ENCODE measurements at regions not wholly inside any gene's neighbourhood (a gene's known extent, or its start where the extent isn't known, plus 50 kb on each side); places are given as distances from the start of the nearest gene placed in this dataset.
"Not testable (repeated sequence)": the region's sequence is repeated elsewhere in the genome, so short reads cannot be mapped to it uniquely, and the experiment has no call there.

- no peak for DNase-seq (ENCODE audit: low spot score)
These were observed 84.4 kb upstream of the XYLT1 start for GRCh38 chr16:17555176-17555575.

GRCh38 chr16:17552351-17552750 lies 81.6 kb upstream of the XYLT1 start:
- DNase-seq (ENCODE audit: low spot score), result no peak

GRCh38 chr16:17551682-17552081 lies 80.9 kb upstream of the XYLT1 start:
- DNase-seq (ENCODE audit: low spot score), result not testable (repeated sequence)

GRCh38 chr16:17548825-17549224 lies 78.1 kb upstream of the XYLT1 start:
- DNase-seq (ENCODE audit: low spot score), result no peak

- DNase-seq (ENCODE audit: low spot score), result peak; percentile 11
These were observed 74.0 kb upstream of the XYLT1 start for GRCh38 chr16:17544785-17545184.

- no peak for DNase-seq (ENCODE audit: low spot score)
These were observed 73.5 kb upstream of the XYLT1 start for GRCh38 chr16:17544304-17544703.

- no peak for DNase-seq (ENCODE audit: low spot score)
These were observed 72.3 kb upstream of the XYLT1 start for GRCh38 chr16:17543073-17543472.

GRCh38 chr16:17541324-17541723 lies 70.6 kb upstream of the XYLT1 start:
- no peak for DNase-seq (ENCODE audit: low spot score)

- DNase-seq (ENCODE audit: low spot score), result no peak
These were observed 68.2 kb upstream of the XYLT1 start for GRCh38 chr16:17538927-17539326.

- DNase-seq (ENCODE audit: low spot score), result no peak
These were observed 61.7 kb upstream of the XYLT1 start for GRCh38 chr16:17532338-17532995.

GRCh38 chr16:17529982-17530760 lies 59.4 kb upstream of the XYLT1 start:
- no peak for DNase-seq (ENCODE audit: low spot score)

- DNase-seq (ENCODE audit: low spot score), result no peak
These were observed 56.5 kb upstream of the XYLT1 start for GRCh38 chr16:17526956-17527937.

GRCh38 chr16:17524656-17525055 lies 53.9 kb upstream of the XYLT1 start:
- no peak for DNase-seq (ENCODE audit: low spot score)

GRCh38 chr16:17520561-17520960 lies 49.8 kb upstream of the XYLT1 start:
- no peak for DNase-seq (ENCODE audit: low spot score)

All from hematopoietic multipotent progenitor cell treated with erythropoietin and hydrocortisone succinate and interleukin-3 and kit ligand, for 15 days (in vitro differentiated cells).